ENCODE measurements at regions not wholly inside any gene's neighbourhood (a gene's known extent, or its start where the extent isn't known, plus 50 kb on each side); places are given as distances from the start of the nearest gene placed in this dataset.

- intact Hi-C loops (cut with micrococcal nuclease) = no loop called here
- H3K27me3 ChIP-seq (ENCODE audit: low read depth) = no peaks in the 10 kb centered on the region
- H3K4me3 ChIP-seq = no peak overlapping the region
- H3K36me3 ChIP-seq = no peaks in the 10 kb centered on the region
- no peaks in the 10 kb centered on the region for H3K9me3 ChIP-seq (replicated peaks)
- DNase-seq = no peak
- H3K27ac ChIP-seq (replicated peaks) = no peak overlapping the region
- no peaks in the 10 kb centered on the region for H3K4me1 ChIP-seq
- TF ChIP-seq, protein P1, sequence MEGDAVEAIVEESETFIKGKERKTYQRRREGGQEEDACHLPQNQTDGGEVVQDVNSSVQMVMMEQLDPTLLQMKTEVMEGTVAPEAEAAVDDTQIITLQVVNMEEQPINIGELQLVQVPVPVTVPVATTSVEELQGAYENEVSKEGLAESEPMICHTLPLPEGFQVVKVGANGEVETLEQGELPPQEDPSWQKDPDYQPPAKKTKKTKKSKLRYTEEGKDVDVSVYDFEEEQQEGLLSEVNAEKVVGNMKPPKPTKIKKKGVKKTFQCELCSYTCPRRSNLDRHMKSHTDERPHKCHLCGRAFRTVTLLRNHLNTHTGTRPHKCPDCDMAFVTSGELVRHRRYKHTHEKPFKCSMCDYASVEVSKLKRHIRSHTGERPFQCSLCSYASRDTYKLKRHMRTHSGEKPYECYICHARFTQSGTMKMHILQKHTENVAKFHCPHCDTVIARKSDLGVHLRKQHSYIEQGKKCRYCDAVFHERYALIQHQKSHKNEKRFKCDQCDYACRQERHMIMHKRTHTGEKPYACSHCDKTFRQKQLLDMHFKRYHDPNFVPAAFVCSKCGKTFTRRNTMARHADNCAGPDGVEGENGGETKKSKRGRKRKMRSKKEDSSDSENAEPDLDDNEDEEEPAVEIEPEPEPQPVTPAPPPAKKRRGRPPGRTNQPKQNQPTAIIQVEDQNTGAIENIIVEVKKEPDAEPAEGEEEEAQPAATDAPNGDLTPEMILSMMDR (IDR thresholded peaks at IDR 0.05; ENCODE audit: borderline replicate concordance) = no peak
Measured at GRCh38 chr18:73749304-73749703, 398.3 kb downstream of the FBXO15 start.

- Histone ChIP-seq H3K9me3 (replicated peaks) (no peaks in the 10 kb centered on the region), H3K36me3 (no peaks in the 10 kb centered on the region), H3K4me3 (no peak overlapping the region), H3K27me3 (ENCODE audit: low read depth) (no peaks in the 10 kb centered on the region), H3K4me1 (no peaks in the 10 kb centered on the region), H3K27ac (replicated peaks) (no peak overlapping the region)
- no peak for DNase-seq
- TF ChIP-seq, protein P1 (IDR thresholded peaks at IDR 0.05; ENCODE audit: borderline replicate concordance) = no peak
- intact Hi-C loops (cut with micrococcal nuclease) = no loop called here
Measured at GRCh38 chr18:73748731-73749130, 398.9 kb downstream of the FBXO15 start.

- TF ChIP-seq, protein P1 (IDR thresholded peaks at IDR 0.05; ENCODE audit: borderline replicate concordance) = no peak
- no peak overlapping the region for H3K4me3 ChIP-seq
- no peak for DNase-seq
- no peaks in the 10 kb centered on the region for H3K9me3 ChIP-seq (replicated peaks)
- no peaks in the 10 kb centered on the region for H3K36me3 ChIP-seq
- H3K4me1 ChIP-seq = no peaks in the 10 kb centered on the region
- intact Hi-C loops (cut with micrococcal nuclease) = no loop called here
- no peak overlapping the region for H3K27ac ChIP-seq (replicated peaks)
- H3K27me3 ChIP-seq (ENCODE audit: low read depth) = no peaks in the 10 kb centered on the region
Measured at GRCh38 chr18:73746101-73746500, 401.5 kb downstream of the FBXO15 start.

- H3K4me1 ChIP-seq = no peaks in the 10 kb centered on the region
- no peak overlapping the region for H3K4me3 ChIP-seq
- DNase-seq = no peak
- intact Hi-C loops (cut with micrococcal nuclease) = no loop called here
- no peak overlapping the region for H3K27ac ChIP-seq (replicated peaks)
- TF ChIP-seq, protein P1 (IDR thresholded peaks at IDR 0.05; ENCODE audit: borderline replicate concordance) = no peak
- no peaks in the 10 kb centered on the region for H3K9me3 ChIP-seq (replicated peaks)
- no peaks in the 10 kb centered on the region for H3K27me3 ChIP-seq (ENCODE audit: low read depth)
- H3K36me3 ChIP-seq = no peaks in the 10 kb centered on the region
Measured at GRCh38 chr18:73742957-73743356, 404.7 kb downstream of the FBXO15 start.

- no peaks in the 10 kb centered on the region for H3K36me3 ChIP-seq
- no peaks in the 10 kb centered on the region for H3K9me3 ChIP-seq (replicated peaks)
- intact Hi-C loops (cut with micrococcal nuclease) = no loop called here
- H3K27me3 ChIP-seq (ENCODE audit: low read depth) = peaks cover 4% of the 10 kb centered on the region
- H3K4me1 ChIP-seq = no peaks in the 10 kb centered on the region
- no peak for DNase-seq
- H3K4me3 ChIP-seq = no peak overlapping the region
- TF ChIP-seq, protein P1 (IDR thresholded peaks at IDR 0.05; ENCODE audit: borderline replicate concordance) = no peak
- H3K27ac ChIP-seq (replicated peaks) = no peak overlapping the region
Measured at GRCh38 chr18:73741946-73742345, 405.7 kb downstream of the FBXO15 start.

- Histone ChIP-seq H3K27me3 (ENCODE audit: low read depth) (peaks cover 4% of the 10 kb centered on the region), H3K4me1 (no peaks in the 10 kb centered on the region), H3K27ac (replicated peaks) (no peak overlapping the region), H3K9me3 (replicated peaks) (no peaks in the 10 kb centered on the region), H3K36me3 (no peaks in the 10 kb centered on the region), H3K4me3 (no peak overlapping the region)
- no peak for DNase-seq
- TF ChIP-seq, protein P1 (IDR thresholded peaks at IDR 0.05; ENCODE audit: borderline replicate concordance) = no peak
- intact Hi-C loops (cut with micrococcal nuclease) = no loop called here
Measured at GRCh38 chr18:73739098-73739497, 408.5 kb downstream of the FBXO15 start.

Measured in left ventricle myocardium inferior (tissue), 1 donor.